ENCODE measurements at regions not wholly inside any gene's neighbourhood (a gene's known extent, or its start where the extent isn't known, plus 50 kb on each side); places are given as distances from the start of the nearest gene placed in this dataset.

DNA sequence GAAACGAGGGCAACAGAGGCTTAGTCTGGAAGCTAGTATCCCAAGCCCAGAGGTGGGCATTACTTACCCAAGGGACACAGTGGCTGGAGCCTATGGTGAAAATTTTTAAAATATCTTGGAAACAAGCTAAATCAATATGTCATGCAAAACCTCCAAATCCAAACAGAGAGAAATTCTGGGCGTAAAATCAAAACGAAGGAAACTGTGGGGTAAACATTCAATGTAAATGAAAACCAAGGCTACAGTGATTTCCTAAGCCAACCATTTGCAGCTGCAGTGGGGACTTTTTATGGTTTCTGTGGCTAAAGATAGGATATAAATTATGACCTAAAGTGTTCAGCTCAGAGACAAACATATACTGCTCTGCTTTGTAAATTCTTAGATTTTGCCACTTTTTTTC is 507.7 kb upstream of the DIAPH2 start:
- TF ChIP-seq MYC (IDR thresholded peaks at IDR 0.05; ENCODE audit: low read depth, low read length) = no peak
- DNase-seq (ENCODE audit: low read depth) = no peak
- H3K4me3 ChIP-seq (ENCODE audit: low read depth, low read length) = no peak overlapping the region

- no peak for DNase-seq (ENCODE audit: low read depth)
- no peak for TF ChIP-seq POLR2A (IDR thresholded peaks at IDR 0.05; ENCODE audit: extremely low read depth, insufficient read length)
- TF ChIP-seq, protein P1, sequence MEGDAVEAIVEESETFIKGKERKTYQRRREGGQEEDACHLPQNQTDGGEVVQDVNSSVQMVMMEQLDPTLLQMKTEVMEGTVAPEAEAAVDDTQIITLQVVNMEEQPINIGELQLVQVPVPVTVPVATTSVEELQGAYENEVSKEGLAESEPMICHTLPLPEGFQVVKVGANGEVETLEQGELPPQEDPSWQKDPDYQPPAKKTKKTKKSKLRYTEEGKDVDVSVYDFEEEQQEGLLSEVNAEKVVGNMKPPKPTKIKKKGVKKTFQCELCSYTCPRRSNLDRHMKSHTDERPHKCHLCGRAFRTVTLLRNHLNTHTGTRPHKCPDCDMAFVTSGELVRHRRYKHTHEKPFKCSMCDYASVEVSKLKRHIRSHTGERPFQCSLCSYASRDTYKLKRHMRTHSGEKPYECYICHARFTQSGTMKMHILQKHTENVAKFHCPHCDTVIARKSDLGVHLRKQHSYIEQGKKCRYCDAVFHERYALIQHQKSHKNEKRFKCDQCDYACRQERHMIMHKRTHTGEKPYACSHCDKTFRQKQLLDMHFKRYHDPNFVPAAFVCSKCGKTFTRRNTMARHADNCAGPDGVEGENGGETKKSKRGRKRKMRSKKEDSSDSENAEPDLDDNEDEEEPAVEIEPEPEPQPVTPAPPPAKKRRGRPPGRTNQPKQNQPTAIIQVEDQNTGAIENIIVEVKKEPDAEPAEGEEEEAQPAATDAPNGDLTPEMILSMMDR (IDR thresholded peaks at IDR 0.05; ENCODE audit: low read depth, low read length) = no peak
- TF ChIP-seq MYC (IDR thresholded peaks at IDR 0.05; ENCODE audit: low read depth, low read length) = no peak
- TF ChIP-seq, protein P2, sequence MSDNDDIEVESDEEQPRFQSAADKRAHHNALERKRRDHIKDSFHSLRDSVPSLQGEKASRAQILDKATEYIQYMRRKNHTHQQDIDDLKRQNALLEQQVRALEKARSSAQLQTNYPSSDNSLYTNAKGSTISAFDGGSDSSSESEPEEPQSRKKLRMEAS (IDR thresholded peaks at IDR 0.05; ENCODE audit: low read depth, low read length) = no peak
- no peak overlapping the region for H3K4me3 ChIP-seq (ENCODE audit: low read depth, low read length)
These were observed 503.0 kb upstream of the DIAPH2 start for GRCh38 chrX:96181605-96182004.

DNA sequence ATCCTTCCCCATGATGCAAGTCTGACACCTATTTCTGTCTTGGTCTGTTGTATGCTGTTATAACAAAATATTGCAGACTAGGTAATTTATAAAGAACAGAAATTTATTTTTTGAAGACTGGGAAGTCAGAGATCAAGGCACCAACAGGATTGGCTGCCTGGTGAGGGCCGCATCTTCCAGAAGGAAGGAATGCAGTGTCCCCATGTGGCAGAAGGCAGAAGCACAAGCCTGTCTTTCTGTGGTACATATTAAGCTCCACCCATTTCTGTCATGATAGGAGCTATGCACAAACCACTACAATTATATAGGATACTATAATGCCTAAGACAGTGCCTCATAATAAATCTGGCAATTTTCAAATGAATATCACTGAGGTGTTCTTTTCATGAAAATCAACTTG is 502.3 kb upstream of the DIAPH2 start:
- TF ChIP-seq MYC (IDR thresholded peaks at IDR 0.05; ENCODE audit: low read depth, low read length) = no peak
- TF ChIP-seq, protein P2 (IDR thresholded peaks at IDR 0.05; ENCODE audit: low read depth, low read length) = no peak
- TF ChIP-seq, protein P1 (IDR thresholded peaks at IDR 0.05; ENCODE audit: low read depth, low read length) = peak; percentile 49
- H3K4me3 ChIP-seq (ENCODE audit: low read depth, low read length) = no peak overlapping the region
- DNase-seq (ENCODE audit: low read depth) = peak; percentile 40

- H3K4me3 ChIP-seq (ENCODE audit: low read depth, low read length) = no peak overlapping the region
- TF ChIP-seq, protein P2 (IDR thresholded peaks at IDR 0.05; ENCODE audit: low read depth, low read length) = no peak
- TF ChIP-seq MYC (IDR thresholded peaks at IDR 0.05; ENCODE audit: low read depth, low read length) (no peak), POLR2A (IDR thresholded peaks at IDR 0.05; ENCODE audit: extremely low read depth, insufficient read length) (no peak)
- TF ChIP-seq, protein P1 (IDR thresholded peaks at IDR 0.05; ENCODE audit: low read depth, low read length) = no peak
These were observed 501.3 kb upstream of the DIAPH2 start for GRCh38 chrX:96183391-96183790.

DNA sequence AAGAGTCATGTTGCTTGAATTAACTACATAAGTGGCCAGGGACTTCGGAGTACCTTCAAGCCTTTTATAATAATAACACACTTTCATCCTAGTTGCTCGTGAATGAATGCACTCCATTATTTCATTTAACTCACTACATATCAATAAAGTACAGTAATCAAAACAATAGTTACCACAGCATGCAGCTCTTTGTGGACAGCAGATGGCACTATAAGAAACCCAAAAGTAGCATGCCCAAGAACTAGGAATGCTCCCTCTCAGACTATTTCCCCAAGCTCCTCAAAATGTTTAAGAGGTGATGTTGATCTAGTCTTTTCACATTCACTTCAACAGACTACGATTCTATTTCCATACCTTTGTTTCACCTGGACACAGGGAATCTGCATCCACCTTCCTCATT is 500.8 kb upstream of the DIAPH2 start:
- TF ChIP-seq POLR2A (IDR thresholded peaks at IDR 0.05; ENCODE audit: extremely low read depth, insufficient read length) = no peak
- TF ChIP-seq, protein P1 (IDR thresholded peaks at IDR 0.05; ENCODE audit: low read depth, low read length) = peak; percentile 20
- DNase-seq (ENCODE audit: low read depth) = peak; percentile 4
- no peak overlapping the region for H3K4me3 ChIP-seq (ENCODE audit: low read depth, low read length)

More at GRCh38 chrX:96183391-96183790, 501.3 kb upstream of the DIAPH2 start:
- DNase-seq (ENCODE audit: low read depth) = no peak

DNA sequence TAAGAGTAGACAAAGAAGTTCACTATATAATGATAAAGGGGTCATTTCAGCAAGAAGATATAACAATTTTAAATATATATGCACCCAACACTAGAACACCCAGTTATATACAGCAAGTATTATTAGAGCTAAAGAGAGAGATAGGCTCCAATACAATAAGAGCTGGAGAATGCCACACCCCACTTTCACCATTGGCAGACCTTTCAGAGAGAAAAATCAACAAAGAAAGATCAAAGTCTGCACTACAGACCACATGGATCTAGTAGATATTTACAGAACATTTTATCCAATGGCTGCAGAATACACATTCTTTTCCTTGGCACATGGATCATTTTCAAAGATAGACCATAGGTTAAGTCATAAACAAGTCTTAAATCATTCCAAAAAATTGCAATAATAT is 479.7 kb upstream of the DIAPH2 start:
- no peak for DNase-seq (ENCODE audit: low read depth)
- TF ChIP-seq POLR2A (IDR thresholded peaks at IDR 0.05; ENCODE audit: extremely low read depth, insufficient read length) (no peak), MYC (IDR thresholded peaks at IDR 0.05; ENCODE audit: low read depth, low read length) (no peak)
- TF ChIP-seq, protein P1 (IDR thresholded peaks at IDR 0.05; ENCODE audit: low read depth, low read length) = no peak
- TF ChIP-seq, protein P2 (IDR thresholded peaks at IDR 0.05; ENCODE audit: low read depth, low read length) = no peak

More for the DNA sequence above, 479.7 kb upstream of the DIAPH2 start:
- no peak overlapping the region for H3K4me3 ChIP-seq (ENCODE audit: low read depth, low read length)

Measured in NB4 (cell line).